HG02759 (cell line): ENCODE measurements at regions not wholly inside any gene's neighbourhood (a gene's known extent, or its start where the extent isn't known, plus 50 kb on each side); places are given as distances from the start of the nearest gene placed in this dataset.

Source experiments
- ATAC-seq: cut with Tn5 transposase; IDR thresholded peaks from one replicate; pipeline ENCODE4 v1.9.1; 2021; ENCODE audit warnings: mild to moderate bottlenecking, moderate library complexity; ENCODE audit not compliant: unreplicated experiment

- ATAC-seq: no peak
Measured at GRCh38 chr5:56288873-56289601, 55.9 kb upstream of the ANKRD55 start.

GRCh38 chr5:56286015-56286884, 53.1 kb upstream of the ANKRD55 start:
- ATAC-seq: no peak

GRCh38 chr5:56282951-56283350, 49.8 kb upstream of the ANKRD55 start:
- ATAC-seq: no peak
